Activated T-helper 1 cell treated with anti-CD3 and anti-CD28 coated beads, Interleukin-12 subunit alpha, Interleukin-12 subunit beta, Interleukin-2, Interleukin-4 antibody, amounts not matched to agents 30 ng/mL and 10 ng/mL and 1 ng/mL, durations not matched to agents 14 hours and 24 hours and 36 hours (primary cell): ENCODE measurements at regions not wholly inside any gene's neighbourhood (a gene's known extent, or its start where the extent isn't known, plus 50 kb on each side); places are given as distances from the start of the nearest gene placed in this dataset.

ENCODE experiments used
- DNase-seq: peaks from one replicate; pipeline ENCODE4 v3.0.0; 2021; ENCODE audit warnings: low spot score
- H3K27ac Mint-ChIP-seq: one replicate; pipeline ENCODE4 v1.8.0; 2021; ENCODE audit warnings: mild to moderate bottlenecking, mixed read lengths
- H3K27me3 Mint-ChIP-seq: one replicate; pipeline ENCODE4 v1.8.0; 2022; ENCODE audit warnings: mild to moderate bottlenecking, moderate library complexity, mixed read lengths; ENCODE audit not compliant: insufficient read depth
- H3K36me3 Mint-ChIP-seq: one replicate; pipeline ENCODE4 v1.8.0; 2021; ENCODE audit warnings: low read depth, mixed read lengths
- H3K4me1 Mint-ChIP-seq: one replicate; pipeline ENCODE4 v1.8.0; 2021; ENCODE audit warnings: low read depth, mixed read lengths
- H3K4me3 Mint-ChIP-seq: one replicate; pipeline ENCODE4 v1.8.0; 2021; ENCODE audit warnings: mild to moderate bottlenecking, moderate library complexity, mixed read lengths
- H3K9me3 Mint-ChIP-seq: one replicate; pipeline ENCODE4 v1.8.0; 2021; ENCODE audit warnings: mixed read lengths
- intact Hi-C: fragments of 100-400 bp; cut with micrococcal nuclease; formaldehyde crosslinking; loops from one replicate; pipeline ENCODE4 v1.15.1; 2024

GRCh38 chr5:167665841-167666375 lies 625.5 kb upstream of the WWC1 start:
- Mint-ChIP-seq H3K9me3 (no peaks in the 10 kb centered on the region), H3K4me1 (no peaks in the 10 kb centered on the region), H3K4me3 (no peak overlapping the region), H3K36me3 (no peaks in the 10 kb centered on the region), H3K27me3 (no peaks in the 10 kb centered on the region), H3K27ac (no peak overlapping the region)
- no peak for DNase-seq
- intact Hi-C loops, result no loop called here

- intact Hi-C loops, result no loop called here
- DNase-seq, result no peak
- Mint-ChIP-seq H3K27me3 (no peaks in the 10 kb centered on the region), H3K9me3 (no peaks in the 10 kb centered on the region), H3K27ac (no peak overlapping the region), H3K4me3 (no peak overlapping the region), H3K4me1 (no peaks in the 10 kb centered on the region), H3K36me3 (no peaks in the 10 kb centered on the region)
Measured at GRCh38 chr5:167671176-167671575, 620.3 kb upstream of the WWC1 start.

- intact Hi-C loops, result no loop called here
Measured at GRCh38 chr5:167673942-167674341, 617.5 kb upstream of the WWC1 start.

GRCh38 chr5:167678481-167678880 lies 613.0 kb upstream of the WWC1 start:
- Mint-ChIP-seq H3K36me3 (no peaks in the 10 kb centered on the region), H3K27me3 (no peaks in the 10 kb centered on the region), H3K27ac (no peak overlapping the region), H3K4me1 (no peaks in the 10 kb centered on the region), H3K4me3 (no peak overlapping the region), H3K9me3 (peaks cover 5% of the 10 kb centered on the region)
- intact Hi-C loops, result no loop called here
- no peak for DNase-seq

More at GRCh38 chr5:167673942-167674341, 617.5 kb upstream of the WWC1 start:
- no peak for DNase-seq
- Mint-ChIP-seq H3K9me3 (no peaks in the 10 kb centered on the region), H3K4me1 (no peaks in the 10 kb centered on the region), H3K36me3 (no peaks in the 10 kb centered on the region), H3K27me3 (no peaks in the 10 kb centered on the region), H3K27ac (no peak overlapping the region), H3K4me3 (no peak overlapping the region)

DNA sequence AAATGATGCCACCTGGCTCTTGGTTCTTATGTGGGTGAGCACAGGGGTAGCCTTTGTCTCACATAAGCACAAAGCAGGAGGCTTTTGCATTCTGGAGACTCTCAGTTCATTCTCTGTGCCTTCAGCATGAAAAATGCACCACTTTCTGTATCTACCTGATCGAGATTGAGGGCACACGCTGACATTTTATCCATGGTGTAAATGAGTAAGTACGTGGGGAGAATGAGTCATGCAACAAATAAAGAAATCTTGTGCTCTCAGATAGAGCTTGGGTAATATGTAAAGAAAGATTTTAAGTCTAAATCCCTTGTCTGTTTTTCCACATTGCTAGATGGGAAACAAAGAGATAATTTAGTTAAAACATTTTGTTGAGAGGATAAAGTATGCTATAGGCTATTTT lies 607.2 kb upstream of the WWC1 start:
- H3K4me1 Mint-ChIP-seq, result no peaks in the 10 kb centered on the region
- no peaks in the 10 kb centered on the region for H3K27me3 Mint-ChIP-seq
- intact Hi-C loops, result no loop called here
- no peaks in the 10 kb centered on the region for H3K36me3 Mint-ChIP-seq
- H3K9me3 Mint-ChIP-seq, result peaks cover 5% of the 10 kb centered on the region
- H3K27ac Mint-ChIP-seq, result no peak overlapping the region
- no peak overlapping the region for H3K4me3 Mint-ChIP-seq
- DNase-seq, result no peak

DNA sequence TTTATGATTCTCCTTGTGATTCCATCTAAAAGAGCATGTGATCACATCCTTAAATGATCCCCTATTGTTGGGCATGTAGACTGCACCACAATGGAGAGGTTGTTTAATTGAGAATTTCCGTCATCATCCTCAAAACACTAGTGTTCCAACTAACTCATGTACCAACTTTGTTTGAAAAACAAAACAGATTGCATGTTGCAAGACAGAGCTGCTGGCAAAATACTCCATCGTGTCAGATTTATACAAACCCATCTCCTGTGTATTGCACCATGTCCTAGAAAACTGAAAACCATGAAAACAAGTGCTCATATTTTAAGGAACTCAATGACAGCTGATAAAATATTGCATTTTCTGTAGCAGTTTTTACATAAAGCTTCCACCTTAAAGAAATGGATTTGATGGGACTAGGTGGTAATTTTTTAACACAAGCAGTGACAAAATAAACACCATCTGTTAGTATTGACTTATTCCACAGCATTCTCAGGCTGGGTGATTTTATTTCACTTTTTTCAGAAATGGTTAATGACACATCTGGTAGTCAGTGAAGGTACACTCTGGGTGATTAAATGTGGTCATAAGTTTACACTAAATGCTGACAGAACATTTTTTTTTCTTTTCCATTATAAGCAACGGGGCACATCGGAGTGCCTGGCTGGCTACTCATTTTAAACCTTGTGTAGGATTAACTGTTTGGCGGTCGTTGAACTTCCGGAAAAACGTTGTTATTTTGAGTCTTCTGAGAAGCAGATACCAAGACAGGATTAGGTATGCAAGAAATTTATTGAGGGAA lies 602.9 kb upstream of the WWC1 start:
- Mint-ChIP-seq H3K9me3 (no peaks in the 10 kb centered on the region), H3K4me3 (no peak overlapping the region), H3K4me1 (no peaks in the 10 kb centered on the region), H3K27me3 (no peaks in the 10 kb centered on the region), H3K27ac (no peak overlapping the region), H3K36me3 (no peaks in the 10 kb centered on the region)
- intact Hi-C loops, result no loop called here
- DNase-seq, result no peak

- no peaks in the 10 kb centered on the region for H3K4me1 Mint-ChIP-seq
- no peak overlapping the region for H3K27ac Mint-ChIP-seq
- H3K27me3 Mint-ChIP-seq, result no peaks in the 10 kb centered on the region
- no peak for DNase-seq
- no peak overlapping the region for H3K4me3 Mint-ChIP-seq
- H3K9me3 Mint-ChIP-seq, result no peaks in the 10 kb centered on the region
- intact Hi-C loops, result no loop called here
- no peaks in the 10 kb centered on the region for H3K36me3 Mint-ChIP-seq
Measured at GRCh38 chr5:167694325-167695147, 596.9 kb upstream of the WWC1 start.

- no peak overlapping the region for H3K27ac Mint-ChIP-seq
- no peaks in the 10 kb centered on the region for H3K27me3 Mint-ChIP-seq
- H3K9me3 Mint-ChIP-seq, result no peaks in the 10 kb centered on the region
- no peaks in the 10 kb centered on the region for H3K36me3 Mint-ChIP-seq
- intact Hi-C loops, result no loop called here
- no peak for DNase-seq
- no peak overlapping the region for H3K4me3 Mint-ChIP-seq
- no peaks in the 10 kb centered on the region for H3K4me1 Mint-ChIP-seq
Measured at GRCh38 chr5:167696558-167697314, 594.7 kb upstream of the WWC1 start.

DNA sequence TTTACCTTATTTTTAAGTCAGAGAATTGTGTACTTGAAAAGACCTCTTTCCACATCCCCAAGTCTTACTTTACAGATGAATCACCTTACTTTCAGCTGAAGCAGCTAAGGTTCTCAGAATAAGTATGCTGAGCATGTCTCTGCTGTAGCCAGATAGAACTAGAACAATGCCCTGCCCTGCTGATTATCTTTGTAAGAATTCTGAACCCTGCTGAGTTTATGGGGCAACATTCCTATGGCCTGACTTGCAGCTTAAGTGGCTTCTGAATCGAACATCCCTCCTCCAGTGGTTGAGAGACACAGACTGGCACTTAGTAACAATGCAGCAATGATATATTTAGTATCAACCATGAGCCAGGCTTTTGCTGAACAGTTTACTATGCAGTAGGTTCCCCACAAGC lies 592.0 kb upstream of the WWC1 start:
- H3K27ac Mint-ChIP-seq, result no peak overlapping the region
- H3K4me3 Mint-ChIP-seq, result no peak overlapping the region
- H3K36me3 Mint-ChIP-seq, result no peaks in the 10 kb centered on the region
- intact Hi-C loops, result no loop called here
- no peaks in the 10 kb centered on the region for H3K4me1 Mint-ChIP-seq
- H3K9me3 Mint-ChIP-seq, result no peaks in the 10 kb centered on the region
- no peaks in the 10 kb centered on the region for H3K27me3 Mint-ChIP-seq
- DNase-seq, result no peak

DNA sequence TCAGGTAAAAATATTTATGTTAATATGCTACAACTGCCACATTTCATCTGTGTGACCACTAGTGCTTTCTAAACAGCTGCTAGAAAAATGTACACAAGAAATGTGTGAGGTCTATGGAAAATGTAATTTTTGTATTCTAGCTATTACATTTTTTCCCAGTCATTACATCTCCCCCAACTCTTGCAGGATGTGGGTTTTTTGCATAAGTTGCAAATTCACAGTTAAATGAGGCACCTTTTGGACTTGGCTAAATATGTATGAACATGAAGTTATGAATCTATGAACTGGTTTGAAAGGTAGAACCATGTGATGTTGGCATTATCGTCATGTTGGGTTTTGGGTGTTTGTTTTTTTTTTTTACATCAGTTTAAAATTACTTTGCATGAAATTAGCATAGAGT lies 590.4 kb upstream of the WWC1 start:
- DNase-seq, result no peak
- H3K4me1 Mint-ChIP-seq, result no peaks in the 10 kb centered on the region
- no peaks in the 10 kb centered on the region for H3K9me3 Mint-ChIP-seq
- intact Hi-C loops, result no loop called here
- H3K27me3 Mint-ChIP-seq, result no peaks in the 10 kb centered on the region
- H3K27ac Mint-ChIP-seq, result no peak overlapping the region
- no peak overlapping the region for H3K4me3 Mint-ChIP-seq
- no peaks in the 10 kb centered on the region for H3K36me3 Mint-ChIP-seq

- no peaks in the 10 kb centered on the region for H3K36me3 Mint-ChIP-seq
Measured at GRCh38 chr5:167702014-167702413, 589.4 kb upstream of the WWC1 start.

GRCh38 chr5:167708449-167708848 lies 583.0 kb upstream of the WWC1 start:
- Mint-ChIP-seq H3K27me3 (no peaks in the 10 kb centered on the region), H3K27ac (no peak overlapping the region), H3K36me3 (no peaks in the 10 kb centered on the region), H3K4me1 (no peaks in the 10 kb centered on the region), H3K4me3 (no peak overlapping the region), H3K9me3 (no peaks in the 10 kb centered on the region)
- no peak for DNase-seq
- intact Hi-C loops, result no loop called here

More at GRCh38 chr5:167702014-167702413, 589.4 kb upstream of the WWC1 start:
- Mint-ChIP-seq H3K4me1 (no peaks in the 10 kb centered on the region), H3K27ac (no peak overlapping the region), H3K4me3 (no peak overlapping the region), H3K27me3 (no peaks in the 10 kb centered on the region), H3K9me3 (no peaks in the 10 kb centered on the region)
- DNase-seq, result no peak
- intact Hi-C loops, result no loop called here

DNA sequence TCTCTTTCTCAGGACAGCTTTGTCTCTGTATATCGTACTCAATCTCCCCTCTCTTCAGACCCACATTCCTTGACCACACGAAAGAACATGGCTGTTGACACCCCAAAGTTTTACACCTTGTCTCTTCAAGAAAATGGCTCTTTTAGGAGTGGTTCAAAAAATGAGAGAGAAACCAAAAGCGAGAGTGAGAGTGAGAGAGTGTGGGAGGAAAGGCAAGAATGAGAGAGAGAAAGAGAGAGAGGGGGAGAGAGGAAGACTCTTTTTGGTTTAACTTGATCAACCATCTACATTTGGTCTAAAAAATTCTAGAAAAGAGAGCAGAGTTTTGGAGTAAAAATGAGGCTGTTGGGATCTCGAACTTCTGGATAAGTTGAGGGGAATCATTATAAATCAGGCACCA lies 581.8 kb upstream of the WWC1 start:
- no peak overlapping the region for H3K27ac Mint-ChIP-seq
- no peaks in the 10 kb centered on the region for H3K27me3 Mint-ChIP-seq
- H3K4me3 Mint-ChIP-seq, result no peak overlapping the region
- no peaks in the 10 kb centered on the region for H3K36me3 Mint-ChIP-seq
- H3K4me1 Mint-ChIP-seq, result no peaks in the 10 kb centered on the region
- no peak for DNase-seq
- intact Hi-C loops, result no loop called here
- H3K9me3 Mint-ChIP-seq, result no peaks in the 10 kb centered on the region
